HCT116 (cell line): ENCODE measurements at regions not wholly inside any gene's neighbourhood (a gene's known extent, or its start where the extent isn't known, plus 50 kb on each side); places are given as distances from the start of the nearest gene placed in this dataset.

Experiments
- ATAC-seq: fragments of 200-7000 bp; cut with Tn5 transposase; 2 replicates; pipeline ENCODE4 v1.9.1; 2020; ENCODE audit warnings: mild to moderate bottlenecking, moderate library complexity
- BruUV-seq: library from RNA; stranded (reverse); fragments of 400-500 nt; replicated peaks from 2 replicates; lab custom pipeline; 2021; lab: Mats Ljungman, UMichigan
- CTCF ChIA-PET: fragments of 300-600 bp; sonication (Branson Sonifier 250); formaldehyde crosslinking; loops from one replicate; lab custom pipeline; 2021; ENCODE audit warnings: antibody characterized with exemption; lab: Charles Lee
- POLR2A ChIA-PET: fragments of 300-600, 350-600 bp; sonication (Branson Sonifier 250); formaldehyde crosslinking; loops from one replicate; lab custom pipeline; 2021; ENCODE audit warnings: antibody characterized with exemption; lab: Charles Lee
- RAD21 ChIA-PET, 2 experiments: fragments of 300-600 bp; sonication (Branson Sonifier 250); formaldehyde crosslinking; loops; one replicate each; lab custom pipeline; 2023; ENCODE audit warnings: low total read pairs in 2 of 2; ENCODE audit not compliant: uncharacterized antibody in 2 of 2, unreplicated experiment in 2 of 2, low non-redundant PET in 1 of 2; lab: Charles Lee
- DNase-seq: peaks from one replicate; pipeline ENCODE4 v3.0.0-alpha.2; 2010; ENCODE audit warnings: low read depth, low spot score
- H2AFZ ChIP-seq: fragments of 200-600 bp; shearing (Covaris generic), sonication (generic); 2 replicates; pipeline ENCODE4 v1.6.1; 2017; ENCODE audit warnings: low read depth, mixed run types, mixed read lengths, antibody characterized with exemption, low read length; ENCODE audit not compliant: poor library complexity, severe bottlenecking
- H3K27ac ChIP-seq: 2 replicates; pipeline ENCODE4 v1.5.1; 2012; ENCODE audit warnings: low read depth, low read length
- H3K27me3 ChIP-seq: fragments of 200-600 bp; sonication (generic); 2 replicates; pipeline ENCODE4 v1.6.1; 2016; ENCODE audit warnings: mixed run types, low read length, mixed read lengths; ENCODE audit not compliant: insufficient read depth
- H3K36me3 ChIP-seq, 2 experiments: fragments of 200-500 bp in 1 of 2; fragments of 200-600 bp in 1 of 2; sonication (Bioruptor generic) in 1 of 2; sonication (generic) in 1 of 2; 2 replicates each; pipeline versions ENCODE4 v1.5.1 to v1.6.1; 2014 to 2016; ENCODE audit warnings: low read length in 2 of 2, inconsistent platforms in 1 of 2, mixed read lengths in 1 of 2, mixed run types in 1 of 2; ENCODE audit not compliant: insufficient read depth in 2 of 2, control insufficient read depth in 1 of 2
- H3K4me1 ChIP-seq, 2 experiments: fragments of 200-600 bp in 1 of 2; sonication (generic) in 1 of 2; 2 replicates each; pipeline versions ENCODE4 v1.5.1 to v1.6.1; 2012 to 2017; ENCODE audit warnings: low read length in 2 of 2, inconsistent platforms in 1 of 2, mild to moderate bottlenecking in 1 of 2, mixed read lengths in 1 of 2, mixed run types in 1 of 2, moderate library complexity in 1 of 2; ENCODE audit not compliant: insufficient read depth in 2 of 2, control insufficient read depth in 1 of 2
- H3K4me2 ChIP-seq: fragments of 200-600 bp; sonication (generic); 2 replicates; pipeline ENCODE4 v1.6.1; 2017; ENCODE audit warnings: mixed run types, low read length, mixed read lengths
- H3K4me3 ChIP-seq, 2 experiments: fragments of 200-600 bp in 1 of 2; sonication (generic) in 1 of 2; replicated peaks in 1 of 2; 2 replicates each; pipeline ENCODE4 v1.5.1; 2011 to 2016; ENCODE audit warnings: low read length in 2 of 2, control low read depth in 1 of 2, low read depth in 1 of 2, mild to moderate bottlenecking in 1 of 2, mixed read lengths in 1 of 2, mixed run types in 1 of 2
- H3K79me2 ChIP-seq: fragments of 200-600 bp; sonication (generic); 2 replicates; pipeline ENCODE4 v1.6.1; 2017; ENCODE audit warnings: mild to moderate bottlenecking, mixed run types, low read length, moderate library complexity, mixed read lengths; ENCODE audit not compliant: insufficient read depth
- H3K9ac ChIP-seq: fragments of 200-600 bp; sonication (generic); 2 replicates; pipeline ENCODE4 v1.6.1; 2016; ENCODE audit warnings: low read length, mixed read lengths
- H3K9me2 ChIP-seq: fragments of 200-600 bp; sonication (generic), shearing (Covaris generic); 2 replicates; pipeline ENCODE4 v1.6.1; 2017; ENCODE audit warnings: mixed run types, mild to moderate bottlenecking, moderate library complexity; ENCODE audit not compliant: insufficient read depth
- H3K9me3 ChIP-seq, 2 experiments: fragments of 200-500 bp in 1 of 2; fragments of 200-600 bp in 1 of 2; sonication (Bioruptor generic) in 1 of 2; sonication (generic) in 1 of 2; 2 replicates each; pipeline ENCODE4 v1.6.1; 2014 to 2017; ENCODE audit warnings: low read length in 2 of 2, mixed read lengths in 2 of 2, inconsistent platforms in 1 of 2, low read depth in 1 of 2, mild to moderate bottlenecking in 1 of 2, mixed run types in 1 of 2, moderate library complexity in 1 of 2; ENCODE audit not compliant: control insufficient read depth in 1 of 2, insufficient read depth in 1 of 2
- H4K20me1 ChIP-seq: fragments of 200-600 bp; sonication (generic), shearing (Covaris generic); 2 replicates; pipeline ENCODE4 v1.6.1; 2017; ENCODE audit warnings: mixed run types, mild to moderate bottlenecking, moderate library complexity; ENCODE audit not compliant: insufficient read depth
- FOSL1 ChIP-seq: IDR thresholded peaks from 2 replicates; pipeline ENCODE4 v1.6.1; 2012; ENCODE audit warnings: low read depth
- SIN3A ChIP-seq: IDR thresholded peaks from 2 replicates; pipeline ENCODE4 v1.6.1; 2012; ENCODE audit warnings: low read depth
- ZBTB33 ChIP-seq: IDR thresholded peaks from 2 replicates; pipeline ENCODE4 v1.6.1; 2011; ENCODE audit warnings: mild to moderate bottlenecking, low read length, moderate library complexity; ENCODE audit not compliant: insufficient replicate concordance; ENCODE audit errors: extremely low read depth
- ZFX ChIP-seq: fragments of 450-650 bp; IDR thresholded peaks from 2 replicates; pipeline ENCODE4 v1.6.1; 2017
- intact Hi-C: fragments of 100-400 bp; cut with micrococcal nuclease; formaldehyde crosslinking; loops from 2 replicates; pipeline ENCODE4 v1.10.0; 2022
- TF ChIP-seq, protein P1 (sequence below): IDR thresholded peaks from 2 replicates; pipeline ENCODE4 v1.6.1; 2012; ENCODE audit warnings: low read depth

DNA sequence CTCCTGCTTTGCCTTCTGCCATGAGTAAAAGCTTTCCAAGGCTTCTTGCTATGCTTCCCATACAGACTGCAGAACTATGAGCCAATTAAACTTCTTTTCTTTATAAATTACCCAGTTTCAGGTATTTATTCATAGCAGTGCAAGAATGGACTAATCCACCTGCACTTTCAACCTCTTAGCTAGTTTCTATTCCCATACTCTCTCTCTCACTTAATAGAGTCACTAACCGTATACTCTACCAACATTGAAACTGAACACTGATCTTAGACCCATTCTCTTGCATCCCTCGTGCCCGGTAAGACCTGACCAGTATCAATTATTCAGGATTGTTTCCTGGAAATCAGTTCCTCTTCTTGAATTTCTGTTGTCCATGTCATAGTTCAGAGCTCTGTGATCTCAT is 92.7 kb upstream of the TMC3 start:
- no peak overlapping the region for H2AFZ ChIP-seq
- H3K79me2 ChIP-seq: no peaks in the 10 kb centered on the region
- H3K4me1 ChIP-seq: no peaks in the 10 kb centered on the region
- H3K27ac ChIP-seq: no peak overlapping the region
- H3K4me3 ChIP-seq: no peak overlapping the region
- no peak overlapping the region for H3K9ac ChIP-seq
- H3K9me3 ChIP-seq: no peaks in the 10 kb centered on the region
- DNase-seq (no peak), ATAC-seq (no peak)
- H3K4me2 ChIP-seq: no peak overlapping the region
- no peak for TF ChIP-seq ZFX
- TF ChIP-seq FOSL1: no peak
- TF ChIP-seq SIN3A: no peak
- TF ChIP-seq, protein P1, sequence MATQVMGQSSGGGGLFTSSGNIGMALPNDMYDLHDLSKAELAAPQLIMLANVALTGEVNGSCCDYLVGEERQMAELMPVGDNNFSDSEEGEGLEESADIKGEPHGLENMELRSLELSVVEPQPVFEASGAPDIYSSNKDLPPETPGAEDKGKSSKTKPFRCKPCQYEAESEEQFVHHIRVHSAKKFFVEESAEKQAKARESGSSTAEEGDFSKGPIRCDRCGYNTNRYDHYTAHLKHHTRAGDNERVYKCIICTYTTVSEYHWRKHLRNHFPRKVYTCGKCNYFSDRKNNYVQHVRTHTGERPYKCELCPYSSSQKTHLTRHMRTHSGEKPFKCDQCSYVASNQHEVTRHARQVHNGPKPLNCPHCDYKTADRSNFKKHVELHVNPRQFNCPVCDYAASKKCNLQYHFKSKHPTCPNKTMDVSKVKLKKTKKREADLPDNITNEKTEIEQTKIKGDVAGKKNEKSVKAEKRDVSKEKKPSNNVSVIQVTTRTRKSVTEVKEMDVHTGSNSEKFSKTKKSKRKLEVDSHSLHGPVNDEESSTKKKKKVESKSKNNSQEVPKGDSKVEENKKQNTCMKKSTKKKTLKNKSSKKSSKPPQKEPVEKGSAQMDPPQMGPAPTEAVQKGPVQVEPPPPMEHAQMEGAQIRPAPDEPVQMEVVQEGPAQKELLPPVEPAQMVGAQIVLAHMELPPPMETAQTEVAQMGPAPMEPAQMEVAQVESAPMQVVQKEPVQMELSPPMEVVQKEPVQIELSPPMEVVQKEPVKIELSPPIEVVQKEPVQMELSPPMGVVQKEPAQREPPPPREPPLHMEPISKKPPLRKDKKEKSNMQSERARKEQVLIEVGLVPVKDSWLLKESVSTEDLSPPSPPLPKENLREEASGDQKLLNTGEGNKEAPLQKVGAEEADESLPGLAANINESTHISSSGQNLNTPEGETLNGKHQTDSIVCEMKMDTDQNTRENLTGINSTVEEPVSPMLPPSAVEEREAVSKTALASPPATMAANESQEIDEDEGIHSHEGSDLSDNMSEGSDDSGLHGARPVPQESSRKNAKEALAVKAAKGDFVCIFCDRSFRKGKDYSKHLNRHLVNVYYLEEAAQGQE: no peak
- TF ChIP-seq ZBTB33: no peak
- ChIA-PET POLR2A (no interaction called here), RAD21 (no interaction called here), CTCF (no interaction called here)
- intact Hi-C loops: no loop called here
- peaks cover 21% of the 10 kb centered on the region; the same call in 1 of the 2 replicates for H3K27me3 ChIP-seq
- BruUV-seq: no TSS peak
- H3K9me2 ChIP-seq: no peaks in the 10 kb centered on the region
- H4K20me1 ChIP-seq: no peaks in the 10 kb centered on the region
- H3K36me3 ChIP-seq: no peaks in the 10 kb centered on the region
